HFFc6 (cell line): ENCODE measurements at regions not wholly inside any gene's neighbourhood (a gene's known extent, or its start where the extent isn't known, plus 50 kb on each side); places are given as distances from the start of the nearest gene placed in this dataset.

Source experiments
- DNase-seq: peaks from one replicate; pipeline ENCODE4 v3.0.0-alpha.2; 2018
- H3K27ac Mint-ChIP-seq: 2 replicates; pipeline ENCODE4 v1.8.0; 2020; ENCODE audit warnings: mild to moderate bottlenecking, mixed read lengths
- H3K27me3 Mint-ChIP-seq: 2 replicates; pipeline ENCODE4 v1.8.0; 2021; ENCODE audit warnings: mild to moderate bottlenecking, moderate library complexity, mixed read lengths; ENCODE audit not compliant: insufficient read depth
- H3K36me3 Mint-ChIP-seq: 2 replicates; pipeline ENCODE4 v1.8.0; 2021; ENCODE audit warnings: low read depth, mixed read lengths
- H3K4me1 Mint-ChIP-seq: 2 replicates; pipeline ENCODE4 v1.8.0; 2020; ENCODE audit warnings: low read depth, mixed read lengths
- H3K4me3 Mint-ChIP-seq: 2 replicates; pipeline ENCODE4 v1.8.0; 2020; ENCODE audit warnings: mild to moderate bottlenecking, moderate library complexity, mixed read lengths
- H3K9me3 Mint-ChIP-seq: 2 replicates; pipeline ENCODE4 v1.8.0; 2020; ENCODE audit warnings: mild to moderate bottlenecking, mixed read lengths
- TF ChIP-seq, protein P1 (sequence below): fragments of 200-600 bp; sonication (generic); IDR thresholded peaks from 2 replicates; pipeline ENCODE4 v1.5.0; 2021; ENCODE audit warnings: antibody characterized with exemption, mild to moderate bottlenecking

DNA sequence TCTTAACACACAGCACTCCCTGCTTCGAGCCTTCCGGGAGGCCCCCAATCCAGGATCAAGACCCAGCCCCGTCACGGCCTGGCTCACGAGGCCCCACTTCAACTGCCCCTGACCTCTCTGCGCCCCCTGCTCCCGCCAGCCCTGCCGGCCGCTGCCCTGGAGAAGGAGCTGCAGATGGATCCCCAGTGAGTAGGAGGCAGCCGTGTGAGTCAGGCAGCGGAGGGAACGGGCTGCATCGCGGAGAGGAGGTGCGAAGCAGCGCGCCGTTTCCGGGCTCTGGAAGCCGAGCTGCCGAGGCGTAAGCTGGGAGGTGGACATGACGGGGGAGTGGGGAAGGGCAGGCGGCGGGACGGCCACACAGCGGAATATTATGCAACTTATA is 133.4 kb downstream of the TPRA1 start:
- no peak overlapping the region for H3K27ac Mint-ChIP-seq
- TF ChIP-seq, protein P1, sequence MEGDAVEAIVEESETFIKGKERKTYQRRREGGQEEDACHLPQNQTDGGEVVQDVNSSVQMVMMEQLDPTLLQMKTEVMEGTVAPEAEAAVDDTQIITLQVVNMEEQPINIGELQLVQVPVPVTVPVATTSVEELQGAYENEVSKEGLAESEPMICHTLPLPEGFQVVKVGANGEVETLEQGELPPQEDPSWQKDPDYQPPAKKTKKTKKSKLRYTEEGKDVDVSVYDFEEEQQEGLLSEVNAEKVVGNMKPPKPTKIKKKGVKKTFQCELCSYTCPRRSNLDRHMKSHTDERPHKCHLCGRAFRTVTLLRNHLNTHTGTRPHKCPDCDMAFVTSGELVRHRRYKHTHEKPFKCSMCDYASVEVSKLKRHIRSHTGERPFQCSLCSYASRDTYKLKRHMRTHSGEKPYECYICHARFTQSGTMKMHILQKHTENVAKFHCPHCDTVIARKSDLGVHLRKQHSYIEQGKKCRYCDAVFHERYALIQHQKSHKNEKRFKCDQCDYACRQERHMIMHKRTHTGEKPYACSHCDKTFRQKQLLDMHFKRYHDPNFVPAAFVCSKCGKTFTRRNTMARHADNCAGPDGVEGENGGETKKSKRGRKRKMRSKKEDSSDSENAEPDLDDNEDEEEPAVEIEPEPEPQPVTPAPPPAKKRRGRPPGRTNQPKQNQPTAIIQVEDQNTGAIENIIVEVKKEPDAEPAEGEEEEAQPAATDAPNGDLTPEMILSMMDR, result no peak
- DNase-seq, result peak; percentile 34
- H3K36me3 Mint-ChIP-seq, result no peaks in the 10 kb centered on the region
- H3K9me3 Mint-ChIP-seq, result no peaks in the 10 kb centered on the region
- peaks cover 29% of the 10 kb centered on the region for H3K27me3 Mint-ChIP-seq
- H3K4me3 Mint-ChIP-seq, result peak overlapping the region; percentile 58
- peaks cover 18% of the 10 kb centered on the region for H3K4me1 Mint-ChIP-seq

- peak; percentile 45 for DNase-seq
- TF ChIP-seq, protein P1, result no peak
- H3K27me3 Mint-ChIP-seq, result peaks cover 31% of the 10 kb centered on the region
- peaks cover 18% of the 10 kb centered on the region for H3K4me1 Mint-ChIP-seq
- H3K36me3 Mint-ChIP-seq, result no peaks in the 10 kb centered on the region
- no peaks in the 10 kb centered on the region for H3K9me3 Mint-ChIP-seq
- H3K27ac Mint-ChIP-seq, result no peak overlapping the region
- H3K4me3 Mint-ChIP-seq, result peak overlapping the region; percentile 58
These were observed 134.0 kb downstream of the TPRA1 start for GRCh38 chr3:127456471-127457093.

DNA sequence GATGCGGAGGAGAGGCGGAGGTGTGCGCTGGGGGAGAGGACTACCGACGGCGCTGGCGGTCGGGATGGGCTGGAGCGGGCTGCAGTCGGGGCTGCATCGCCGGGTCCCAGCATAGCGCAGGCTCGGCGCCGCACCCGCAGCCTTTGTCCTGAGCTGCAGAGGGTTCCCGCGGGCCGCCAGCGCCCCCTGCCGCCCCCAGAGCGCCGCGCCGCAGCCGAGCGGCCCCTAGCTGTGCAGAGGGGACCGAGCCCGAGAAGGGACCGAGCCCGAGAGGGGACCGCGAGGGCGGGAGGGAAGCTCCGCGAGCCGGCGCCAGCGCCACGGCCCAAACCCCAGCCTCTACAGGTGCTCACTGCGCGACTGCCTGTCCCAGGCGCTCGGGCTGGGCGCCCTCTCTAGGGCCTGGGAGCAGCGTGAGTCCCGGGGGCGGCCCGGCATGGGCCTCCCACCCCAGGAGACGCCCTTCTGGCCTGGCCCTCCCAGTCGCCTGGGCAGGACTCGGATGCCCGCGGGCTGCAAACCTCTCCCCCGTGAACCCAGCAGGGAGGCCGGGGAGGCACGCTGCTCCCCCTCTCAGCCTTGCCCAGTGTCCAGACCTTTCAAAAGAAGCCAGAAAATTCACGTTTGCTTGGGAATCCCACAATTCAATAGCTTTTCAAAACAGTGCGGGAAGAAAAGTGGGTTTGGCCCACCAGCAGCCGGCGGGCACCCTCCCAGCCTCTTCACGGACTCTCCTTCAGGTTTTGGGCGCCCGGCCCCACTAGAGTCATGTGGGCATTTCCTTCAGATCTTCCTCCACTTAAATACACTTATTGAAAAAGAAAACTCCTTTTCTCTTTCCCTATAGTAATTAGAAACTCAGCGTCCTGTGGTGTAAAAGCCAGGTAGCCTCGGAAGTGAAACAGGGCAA is 134.7 kb downstream of the TPRA1 start:
- TF ChIP-seq, protein P1, result peak; percentile 96
- H3K27ac Mint-ChIP-seq, result no peak overlapping the region
- DNase-seq, result peak; percentile 29
- H3K9me3 Mint-ChIP-seq, result no peaks in the 10 kb centered on the region
- H3K27me3 Mint-ChIP-seq, result peaks cover 35% of the 10 kb centered on the region
- H3K4me1 Mint-ChIP-seq, result peaks cover 18% of the 10 kb centered on the region
- H3K4me3 Mint-ChIP-seq, result peak overlapping the region; percentile 58
- H3K36me3 Mint-ChIP-seq, result no peaks in the 10 kb centered on the region

- H3K9me3 Mint-ChIP-seq, result no peaks in the 10 kb centered on the region
- DNase-seq, result no peak
- H3K27me3 Mint-ChIP-seq, result peaks cover 37% of the 10 kb centered on the region
- peaks cover 18% of the 10 kb centered on the region for H3K4me1 Mint-ChIP-seq
- H3K36me3 Mint-ChIP-seq, result no peaks in the 10 kb centered on the region
- no peak overlapping the region for H3K27ac Mint-ChIP-seq
- TF ChIP-seq, protein P1, result no peak
- H3K4me3 Mint-ChIP-seq, result 0 out of 2 replicates have a peak overlapping the region, but pooled peaks have one; percentile 24
These were observed 135.6 kb downstream of the TPRA1 start for GRCh38 chr3:127454968-127455367.

DNA sequence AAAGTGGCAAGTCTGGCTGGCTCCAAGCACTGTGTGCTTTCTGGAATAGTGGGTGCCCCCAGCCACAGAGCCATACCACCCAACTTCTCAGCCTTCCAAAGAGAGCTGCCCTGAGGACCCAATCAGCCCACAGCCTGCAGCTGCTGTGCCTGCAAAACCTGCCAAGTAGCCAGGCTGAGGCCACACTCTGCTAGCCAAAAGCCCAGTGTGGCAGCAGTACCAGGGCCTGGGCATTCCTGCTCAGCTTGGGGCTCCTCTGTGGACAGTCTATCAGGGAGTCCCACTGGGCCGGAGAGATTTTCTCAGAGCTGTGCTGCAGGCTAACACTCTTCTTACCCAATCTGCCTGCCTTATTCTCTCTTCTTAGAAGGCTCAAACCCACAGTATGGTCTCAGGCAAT is 136.5 kb downstream of the TPRA1 start:
- Mint-ChIP-seq H3K36me3 (no peaks in the 10 kb centered on the region), H3K4me1 (peaks cover 18% of the 10 kb centered on the region), H3K4me3 (no peak overlapping the region), H3K27me3 (peaks cover 34% of the 10 kb centered on the region), H3K27ac (no peak overlapping the region), H3K9me3 (no peaks in the 10 kb centered on the region)
- TF ChIP-seq, protein P1, result no peak
- no peak for DNase-seq
